Neuronal stem cell (in vitro differentiated cells): ENCODE measurements at regions not wholly inside any gene's neighbourhood (a gene's known extent, or its start where the extent isn't known, plus 50 kb on each side); places are given as distances from the start of the nearest gene placed in this dataset.

ENCODE experiments used
- DNase-seq: peaks from one replicate; pipeline ENCODE4 v3.0.0-alpha.2; 2013; ENCODE audit warnings: low spot score
- H2AFZ ChIP-seq: one replicate; pipeline ENCODE4 v1.6.1; 2013; ENCODE audit warnings: mild to moderate bottlenecking, low read length, inconsistent platforms
- H2AK5ac ChIP-seq: 2 replicates; pipeline ENCODE4 v1.6.1; 2013; ENCODE audit warnings: low read depth, mild to moderate bottlenecking, inconsistent platforms, low read length, moderate library complexity, mixed read lengths
- H2BK120ac ChIP-seq: 2 replicates; pipeline ENCODE4 v1.6.1; 2013; ENCODE audit warnings: low read depth, mild to moderate bottlenecking, inconsistent platforms, low read length, moderate library complexity, mixed read lengths
- H2BK12ac ChIP-seq: one replicate; pipeline ENCODE4 v1.6.1; 2013; ENCODE audit warnings: low read length, inconsistent platforms
- H2BK15ac ChIP-seq: 2 replicates; pipeline ENCODE4 v1.6.1; 2013; ENCODE audit warnings: mild to moderate bottlenecking, low read length, inconsistent platforms, mixed read lengths
- H2BK5ac ChIP-seq: one replicate; pipeline ENCODE4 v1.6.1; 2013; ENCODE audit warnings: inconsistent platforms, mild to moderate bottlenecking, low read length, moderate library complexity
- H3K14ac ChIP-seq: one replicate; pipeline ENCODE4 v1.6.1; 2013; ENCODE audit warnings: low read length, inconsistent platforms
- H3K18ac ChIP-seq: 2 replicates; pipeline ENCODE4 v1.6.1; 2013; ENCODE audit warnings: low read length, inconsistent platforms
- H3K23ac ChIP-seq: 2 replicates; pipeline ENCODE4 v1.6.1; 2013; ENCODE audit warnings: low read depth, mild to moderate bottlenecking, mixed read lengths, low read length, inconsistent platforms; ENCODE audit not compliant: poor library complexity
- H3K27ac ChIP-seq: replicated peaks from 3 replicates; pipeline ENCODE4 v1.5.1; 2013; ENCODE audit warnings: low read length, inconsistent platforms
- H3K27me3 ChIP-seq, 3 experiments: 2 replicates each; pipeline ENCODE4 v1.6.1; 2013; ENCODE audit warnings: low read length in 3 of 3, mild to moderate bottlenecking in 2 of 3, inconsistent platforms in 1 of 3, low read depth in 1 of 3, mixed read lengths in 1 of 3, moderate library complexity in 1 of 3; ENCODE audit not compliant: control insufficient read depth in 3 of 3, insufficient read depth in 3 of 3
- H3K36me3 ChIP-seq, 2 donors: replicated peaks in 1 of 2; 2 replicates each; pipeline ENCODE4 v1.6.1; 2013; ENCODE audit warnings: low read length in 2 of 2; ENCODE audit not compliant: control insufficient read depth in 2 of 2, insufficient read depth in 2 of 2
- H3K4ac ChIP-seq: 2 replicates; pipeline ENCODE4 v1.6.1; 2013; ENCODE audit warnings: inconsistent platforms, mild to moderate bottlenecking, low read length, moderate library complexity
- H3K4me1 ChIP-seq, 2 donors: 1 replicate in 1 of 2; 2 replicates in 1 of 2; pipeline ENCODE4 v1.6.1; 2013; ENCODE audit warnings: low read length in 2 of 2, low read depth in 1 of 2; ENCODE audit not compliant: control insufficient read depth in 2 of 2, insufficient read depth in 1 of 2
- H3K4me2 ChIP-seq: one replicate; pipeline ENCODE4 v1.6.1; 2013; ENCODE audit warnings: mild to moderate bottlenecking, low read length, inconsistent platforms; ENCODE audit not compliant: insufficient read depth, poor library complexity, severe bottlenecking
- H3K4me3 ChIP-seq, 2 donors: 2 replicates each; pipeline ENCODE4 v1.5.1; 2013; ENCODE audit warnings: low read length in 2 of 2, mild to moderate bottlenecking in 2 of 2, inconsistent platforms in 1 of 2, moderate library complexity in 1 of 2
- H3K79me1 ChIP-seq: one replicate; pipeline ENCODE4 v1.6.1; 2013; ENCODE audit warnings: low read depth, mild to moderate bottlenecking, inconsistent platforms, low read length, moderate library complexity
- H3K9ac ChIP-seq: one replicate; pipeline ENCODE4 v1.6.1; 2013; ENCODE audit warnings: mild to moderate bottlenecking, low read depth, low read length, inconsistent platforms; ENCODE audit not compliant: poor library complexity
- H3K9me3 ChIP-seq, 2 donors: replicated peaks in 1 of 2; 2 replicates each; pipeline versions ENCODE3 to v1.6.1; 2013; ENCODE audit warnings: low read length in 2 of 2, mild to moderate bottlenecking in 2 of 2, inconsistent platforms in 1 of 2, low read depth in 1 of 2, mixed read lengths in 1 of 2, moderate library complexity in 1 of 2; ENCODE audit not compliant: control insufficient read depth in 2 of 2, insufficient read depth in 1 of 2
- H4K8ac ChIP-seq: one replicate; pipeline ENCODE4 v1.6.1; 2013; ENCODE audit warnings: low read depth, mild to moderate bottlenecking, inconsistent platforms, low read length, moderate library complexity
- H4K91ac ChIP-seq: one replicate; pipeline ENCODE4 v1.6.1; 2013; ENCODE audit warnings: low read length, low read depth, mild to moderate bottlenecking, inconsistent platforms; ENCODE audit not compliant: poor library complexity
- WGBS, 2 donors: extraction: QIAGEN DNeasy Blood & Tissue Kit; methylation state at CpG; one replicate each; pipeline ENCODE4 v1.1.7; 2013; ENCODE audit warnings: missing lambda C conversion rate in 2 of 2, mixed read lengths in 1 of 2; ENCODE audit not compliant: insufficient read length in 2 of 2, insufficient replicate concordance in 1 of 2; ENCODE audit errors: extremely low coverage in 2 of 2; 5-methylcytosine and 5-hydroxymethylcytosine counted together

GRCh38 chr15:25985165-25985564 lies 122.0 kb upstream of the ATP10A start:
- H3K4me1 ChIP-seq: peaks cover 5 to 8% of the 10 kb centered on the region in 2 donors
- H3K18ac ChIP-seq: no peak overlapping the region
- H3K27me3 ChIP-seq: no peaks in the 10 kb centered on the region
- H2BK120ac ChIP-seq: no peak overlapping the region
- no peak overlapping the region for H2BK15ac ChIP-seq
- no peak overlapping the region for H2BK5ac ChIP-seq
- no peak overlapping the region for H2BK12ac ChIP-seq
- H2AFZ ChIP-seq: no peak overlapping the region
- H3K79me1 ChIP-seq: no peaks in the 10 kb centered on the region
- H3K36me3 ChIP-seq: no peaks in the 10 kb centered on the region
- H3K4ac ChIP-seq: no peak overlapping the region
- H3K27ac ChIP-seq: no peak overlapping the region
- no peak overlapping the region for H2AK5ac ChIP-seq
- no peak overlapping the region for H3K4me3 ChIP-seq
- H4K91ac ChIP-seq: no peak overlapping the region
- WGBS, 2 donors: no CpG with 5 or more reads among the region's 4 CpGs
- H3K23ac ChIP-seq: no peak overlapping the region
- no peak overlapping the region for H3K9ac ChIP-seq
- H4K8ac ChIP-seq: no peak overlapping the region
- no peak overlapping the region for H3K4me2 ChIP-seq
- no peak overlapping the region for H3K14ac ChIP-seq
- DNase-seq: peak; percentile 67
- H3K9me3 ChIP-seq: no peaks in the 10 kb centered on the region

GRCh38 chr15:25982736-25983135 lies 119.6 kb upstream of the ATP10A start:
- Histone ChIP-seq H3K27me3 (no peaks in the 10 kb centered on the region), H2AK5ac (peak overlapping the region; percentile 53), H3K4me2 (no peak overlapping the region), H3K79me1 (no peaks in the 10 kb centered on the region), H3K4me1 (peaks cover 5 to 8% of the 10 kb centered on the region in 2 donors), H3K9ac (no peak overlapping the region), H2BK5ac (no peak overlapping the region), H2BK120ac (no peak overlapping the region), H3K23ac (no peak overlapping the region), H4K8ac (no peak overlapping the region), H4K91ac (no peak overlapping the region), H3K4ac (no peak overlapping the region), H3K9me3 (no peaks in the 10 kb centered on the region), H2BK12ac (no peak overlapping the region), H3K4me3 (no peak overlapping the region), H2BK15ac (peak overlapping the region; percentile 50), H2AFZ (no peak overlapping the region), H3K27ac (no peak overlapping the region), H3K36me3 (no peaks in the 10 kb centered on the region), H3K18ac (peak overlapping the region; percentile 15), H3K14ac (no peak overlapping the region)
- WGBS, 2 donors: no CpG with 5 or more reads among the region's 6 CpGs
- no peak for DNase-seq

- no peak for DNase-seq
- Histone ChIP-seq H2AK5ac (no peak overlapping the region), H3K4ac (no peak overlapping the region), H3K9ac (no peak overlapping the region), H3K14ac (no peak overlapping the region), H2AFZ (no peak overlapping the region), H3K4me3 (no peak overlapping the region), H2BK15ac (no peak overlapping the region), H4K91ac (no peak overlapping the region), H3K4me1 (peaks cover 5 to 8% of the 10 kb centered on the region in 2 donors), H2BK5ac (no peak overlapping the region), H3K18ac (no peak overlapping the region), H2BK12ac (no peak overlapping the region), H3K4me2 (no peak overlapping the region), H3K79me1 (no peaks in the 10 kb centered on the region), H3K27ac (no peak overlapping the region), H3K9me3 (no peaks in the 10 kb centered on the region), H2BK120ac (no peak overlapping the region), H3K23ac (no peak overlapping the region), H4K8ac (no peak overlapping the region), H3K27me3 (no peaks in the 10 kb centered on the region), H3K36me3 (no peaks in the 10 kb centered on the region)
- WGBS, 2 donors: no CpG with 5 or more reads among the region's 3 CpGs
Measured at GRCh38 chr15:25981114-25981513, 118.0 kb upstream of the ATP10A start.

- Histone ChIP-seq H3K4me2 (peak overlapping the region; percentile 13), H3K4me3 (no peak overlapping the region), H3K4me1 (peaks cover 13 to 20% of the 10 kb centered on the region in 2 donors), H3K79me1 (no peaks in the 10 kb centered on the region), H4K8ac (no peak overlapping the region), H3K9ac (no peak overlapping the region), H3K18ac (peak overlapping the region; percentile 58), H3K4ac (no peak overlapping the region), H2BK15ac (no peak overlapping the region), H2AFZ (peak overlapping the region; percentile 57), H3K23ac (no peak overlapping the region), H2AK5ac (no peak overlapping the region), H3K27ac (peak overlapping the region; percentile 79), H3K9me3 (peaks cover 2 to 11% of the 10 kb centered on the region in 2 donors), H4K91ac (no peak overlapping the region), H2BK5ac (no peak overlapping the region), H2BK120ac (peak overlapping the region; percentile 56), H3K27me3 (no peaks in the 10 kb centered on the region), H3K14ac (no peak overlapping the region), H3K36me3 (no peaks in the 10 kb centered on the region), H2BK12ac (no peak overlapping the region)
- DNase-seq: no peak
- no CpG with 5 or more reads among the region's 4 CpGs for WGBS, 2 donors
Measured at GRCh38 chr15:25972141-25972675, 109.1 kb upstream of the ATP10A start.
